Fibroblast of the aortic adventitia (primary cell): ENCODE measurements at regions not wholly inside any gene's neighbourhood (a gene's known extent, or its start where the extent isn't known, plus 50 kb on each side); places are given as distances from the start of the nearest gene placed in this dataset.
A peak's percentile ranks its signal among the peaks of the same experiment; 100 is the strongest.

Source experiments
- DNase-seq: peaks from one replicate; pipeline ENCODE4 v3.0.0-alpha.2; 2010; ENCODE audit warnings: low read depth
- H3K4me3 ChIP-seq: 2 replicates; pipeline ENCODE4 v1.5.1; 2011; ENCODE audit warnings: low read depth, mild to moderate bottlenecking, control low read depth, low read length, moderate library complexity
- CTCF ChIP-seq: IDR thresholded peaks from 2 replicates; pipeline ENCODE4 v1.5.1; 2011; ENCODE audit warnings: mild to moderate bottlenecking, low read length, control low read depth, inconsistent platforms; ENCODE audit not compliant: insufficient read depth

- no peak overlapping the region for H3K4me3 ChIP-seq
- DNase-seq = peak; percentile 93
- no peak for TF ChIP-seq CTCF
These were observed 171.0 kb upstream of the UMPS start for GRCh38 chr3:124558991-124559845.

GRCh38 chr3:124559846-124560574, 170.2 kb upstream of the UMPS start:
- peak; percentile 84 for DNase-seq
- peak; percentile 92 for TF ChIP-seq CTCF
- H3K4me3 ChIP-seq = no peak overlapping the region

- no peak for DNase-seq
- no peak overlapping the region for H3K4me3 ChIP-seq
- no peak for TF ChIP-seq CTCF
These were observed 169.5 kb upstream of the UMPS start for GRCh38 chr3:124560666-124561215.

- DNase-seq = no peak
- TF ChIP-seq CTCF = no peak
- no peak overlapping the region for H3K4me3 ChIP-seq
These were observed 167.5 kb upstream of the UMPS start for GRCh38 chr3:124562769-124563168.

GRCh38 chr3:124563376-124563775, 166.9 kb upstream of the UMPS start:
- no peak for TF ChIP-seq CTCF
- DNase-seq = peak; percentile 18
- no peak overlapping the region for H3K4me3 ChIP-seq

GRCh38 chr3:124565013-124565412, 165.2 kb upstream of the UMPS start:
- TF ChIP-seq CTCF = peak; percentile 88
- H3K4me3 ChIP-seq = no peak overlapping the region
- DNase-seq = peak; percentile 82
